ENCODE measurements at regions not wholly inside any gene's neighbourhood (a gene's known extent, or its start where the extent isn't known, plus 50 kb on each side); places are given as distances from the start of the nearest gene placed in this dataset.
A peak's percentile ranks its signal among the peaks of the same experiment; 100 is the strongest.

- TF ChIP-seq FOXM1 (IDR thresholded peaks at IDR 0.05; ENCODE audit: borderline replicate concordance): no peak
- TF ChIP-seq SP1 (IDR thresholded peaks at IDR 0.05): no peak
- no peak for TF ChIP-seq SUZ12 (IDR thresholded peaks at IDR 0.05)
- TF ChIP-seq LEF1 (IDR thresholded peaks at IDR 0.05; ENCODE audit: borderline replicate concordance): no peak
- ChIA-PET CTCF (no interaction called here), POLR2A (no interaction called here)
- no peak for DNase-seq (ENCODE audit: extremely low spot score)
These were observed 72.1 kb upstream of the SPACA1 start for GRCh38 chr6:87975561-87975960.

DNA sequence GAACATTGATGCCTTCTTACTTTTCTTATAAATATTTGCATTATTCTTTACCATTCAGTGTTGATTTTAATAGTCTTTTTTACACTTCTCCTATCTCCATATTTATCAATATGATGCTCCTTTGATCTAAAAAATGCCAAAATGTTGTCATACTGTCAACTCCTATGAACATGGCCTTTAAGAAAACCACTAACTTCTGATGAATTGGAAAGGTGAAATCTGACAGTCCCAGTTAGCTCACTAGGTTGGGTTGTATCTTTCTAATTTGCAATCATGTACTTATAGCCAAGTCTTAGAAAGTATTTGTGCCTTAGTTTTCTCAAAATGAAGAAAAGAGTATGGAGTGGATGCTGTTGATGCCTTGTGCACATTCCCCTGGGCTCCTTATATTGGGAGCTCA lies 75.4 kb upstream of the SPACA1 start:
- no peak for DNase-seq (ENCODE audit: extremely low spot score)
- TF ChIP-seq FOXK2 (IDR thresholded peaks at IDR 0.05) (no peak), ELF4 (IDR thresholded peaks at IDR 0.05) (no peak), BHLHE40 (IDR thresholded peaks at IDR 0.05; ENCODE audit: borderline replicate concordance) (no peak), FOXA1 (IDR thresholded peaks at IDR 0.05) (no peak), NFRKB (IDR thresholded peaks at IDR 0.05) (no peak), ARNT (IDR thresholded peaks at IDR 0.05) (no peak), ZNF384 (IDR thresholded peaks at IDR 0.05) (no peak), FOXM1 (IDR thresholded peaks at IDR 0.05; ENCODE audit: borderline replicate concordance) (no peak)
- TF ChIP-seq, protein P1, sequence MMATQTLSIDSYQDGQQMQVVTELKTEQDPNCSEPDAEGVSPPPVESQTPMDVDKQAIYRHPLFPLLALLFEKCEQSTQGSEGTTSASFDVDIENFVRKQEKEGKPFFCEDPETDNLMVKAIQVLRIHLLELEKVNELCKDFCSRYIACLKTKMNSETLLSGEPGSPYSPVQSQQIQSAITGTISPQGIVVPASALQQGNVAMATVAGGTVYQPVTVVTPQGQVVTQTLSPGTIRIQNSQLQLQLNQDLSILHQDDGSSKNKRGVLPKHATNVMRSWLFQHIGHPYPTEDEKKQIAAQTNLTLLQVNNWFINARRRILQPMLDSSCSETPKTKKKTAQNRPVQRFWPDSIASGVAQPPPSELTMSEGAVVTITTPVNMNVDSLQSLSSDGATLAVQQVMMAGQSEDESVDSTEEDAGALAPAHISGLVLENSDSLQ (IDR thresholded peaks at IDR 0.05): no peak
- ChIA-PET POLR2A (no interaction called here), CTCF (interaction anchor here (0.5 kb wide), 1 partner anchor 137 kb away, joined by 3 read pairs; no protein-coding TSS in a partner anchor)

DNA sequence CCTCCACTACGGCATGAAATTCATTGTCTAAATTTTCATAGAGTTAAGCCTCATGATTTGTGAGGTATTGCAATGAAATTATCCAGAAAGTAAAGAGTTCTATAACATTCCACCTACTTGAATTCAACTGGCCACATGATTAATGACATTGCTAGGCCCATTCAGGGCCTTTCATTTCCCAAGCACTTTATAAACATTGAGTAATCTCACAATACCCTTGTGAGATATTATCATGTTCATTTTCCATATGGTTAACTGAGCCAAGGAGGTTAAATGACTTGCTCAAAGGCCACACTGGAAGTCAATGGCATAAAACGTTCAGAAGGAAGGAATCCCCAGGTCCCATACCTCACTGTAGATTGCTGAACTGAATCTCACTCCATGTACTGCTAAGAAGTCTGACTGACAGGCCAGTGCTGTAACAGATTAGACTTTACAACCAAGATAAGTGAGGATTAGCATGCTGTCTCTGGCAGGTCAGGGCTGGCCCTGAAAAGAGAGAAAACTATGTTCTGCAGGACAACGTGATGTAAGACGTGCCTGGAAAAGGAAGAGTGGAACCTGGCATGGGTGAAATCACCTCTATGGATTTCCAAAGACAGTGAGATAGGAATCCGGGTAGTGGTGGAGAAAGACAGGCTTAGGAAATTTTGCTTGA lies 75.9 kb upstream of the SPACA1 start:
- no peak for TF ChIP-seq NFRKB (IDR thresholded peaks at IDR 0.05)
- TF ChIP-seq, protein P1 (IDR thresholded peaks at IDR 0.05): peak; percentile 76
- POLR2A ChIA-PET: interaction anchor here (1.4 kb wide), 1 partner anchor 27 kb away, joined by 4 read pairs; no protein-coding TSS in a partner anchor
- DNase-seq (ENCODE audit: extremely low spot score): no peak
- CTCF ChIA-PET: no interaction called here

- peak; percentile 16 for DNase-seq (ENCODE audit: extremely low spot score)
- TF ChIP-seq NFRKB (IDR thresholded peaks at IDR 0.05): no peak
- no peak for TF ChIP-seq L3MBTL2 (conservative IDR thresholded peaks at IDR 0.05)
- no peak for TF ChIP-seq FOXM1 (IDR thresholded peaks at IDR 0.05; ENCODE audit: borderline replicate concordance)
- no peak for TF ChIP-seq TARDBP (IDR thresholded peaks at IDR 0.05)
- TF ChIP-seq SUZ12 (IDR thresholded peaks at IDR 0.05): no peak
- no peak for TF ChIP-seq ELF4 (IDR thresholded peaks at IDR 0.05)
- no peak for TF ChIP-seq LEF1 (IDR thresholded peaks at IDR 0.05; ENCODE audit: borderline replicate concordance)
- ChIA-PET CTCF (no interaction called here), POLR2A (no interaction called here)
These were observed 79.0 kb upstream of the SPACA1 start for GRCh38 chr6:87968435-87969278.

DNA sequence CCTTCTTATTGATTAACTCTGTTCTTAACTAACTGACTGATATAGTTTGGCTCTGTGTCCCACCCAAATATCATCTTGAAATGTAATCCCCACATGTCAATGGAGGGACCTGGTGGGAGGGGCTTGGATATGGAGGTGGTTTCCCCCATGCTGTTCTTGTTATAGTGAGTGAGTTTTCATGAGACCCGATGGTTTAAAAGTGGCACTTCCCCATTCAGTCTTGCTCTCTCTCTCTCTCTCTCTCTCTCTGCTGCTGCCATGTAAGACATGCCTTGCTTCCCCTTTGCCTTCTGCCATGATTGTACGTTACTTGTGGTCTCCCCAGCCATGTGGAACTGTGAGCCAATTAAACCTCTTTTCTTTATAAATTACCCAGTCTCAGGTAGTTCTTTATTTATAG lies 81.8 kb upstream of the SPACA1 start:
- ChIA-PET CTCF (interaction anchor here (0.6 kb wide), 1 partner anchor 21 kb away, joined by 3 read pairs; no protein-coding TSS in a partner anchor), POLR2A (no interaction called here)
- no peak for DNase-seq (ENCODE audit: extremely low spot score)
- no peak for TF ChIP-seq LEF1 (IDR thresholded peaks at IDR 0.05; ENCODE audit: borderline replicate concordance)
- no peak for TF ChIP-seq NFRKB (IDR thresholded peaks at IDR 0.05)
- TF ChIP-seq FOXK2 (IDR thresholded peaks at IDR 0.05): no peak
- TF ChIP-seq BHLHE40 (IDR thresholded peaks at IDR 0.05; ENCODE audit: borderline replicate concordance): no peak
- no peak for TF ChIP-seq HDGF (IDR thresholded peaks at IDR 0.05; ENCODE audit: borderline replicate concordance)

DNA sequence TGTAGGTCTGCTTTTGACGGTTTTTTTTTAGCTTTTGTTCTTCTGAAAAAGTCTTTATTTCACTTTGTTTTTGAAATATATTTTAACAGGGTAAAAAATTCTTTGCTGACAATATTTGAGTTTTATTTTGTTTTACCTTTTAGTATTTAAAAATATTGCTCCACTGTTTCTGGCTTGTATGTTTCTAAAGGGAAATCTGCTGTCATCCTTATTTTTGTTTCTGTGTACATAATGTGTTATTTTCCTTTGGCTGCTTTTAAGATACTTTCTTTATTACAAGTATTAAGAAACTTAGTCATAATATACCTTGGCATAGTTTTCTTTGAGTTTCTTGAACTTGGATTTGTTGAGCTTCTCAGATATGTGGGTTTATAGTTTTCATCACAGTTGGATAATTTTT lies 88.6 kb upstream of the SPACA1 start:
- CTCF ChIA-PET: no interaction called here
- POLR2A ChIA-PET: no interaction called here
- DNase-seq (ENCODE audit: extremely low spot score): no peak
- no peak for TF ChIP-seq ELF4 (IDR thresholded peaks at IDR 0.05)
- no peak for TF ChIP-seq BHLHE40 (IDR thresholded peaks at IDR 0.05; ENCODE audit: borderline replicate concordance)
- no peak for TF ChIP-seq L3MBTL2 (conservative IDR thresholded peaks at IDR 0.05)
- no peak for TF ChIP-seq SP1 (IDR thresholded peaks at IDR 0.05)
- no peak for TF ChIP-seq NFRKB (IDR thresholded peaks at IDR 0.05)
- no peak for TF ChIP-seq ZNF384 (IDR thresholded peaks at IDR 0.05)
- TF ChIP-seq, protein P1 (IDR thresholded peaks at IDR 0.05): no peak
- no peak for TF ChIP-seq ARNT (IDR thresholded peaks at IDR 0.05)
- TF ChIP-seq FOXK2 (IDR thresholded peaks at IDR 0.05): no peak
- TF ChIP-seq FOXM1 (IDR thresholded peaks at IDR 0.05; ENCODE audit: borderline replicate concordance): no peak
- no peak for TF ChIP-seq FOXA1 (IDR thresholded peaks at IDR 0.05)
- TF ChIP-seq SUZ12 (IDR thresholded peaks at IDR 0.05): no peak
- no peak for TF ChIP-seq TARDBP (IDR thresholded peaks at IDR 0.05)
- no peak for TF ChIP-seq HDGF (IDR thresholded peaks at IDR 0.05; ENCODE audit: borderline replicate concordance)
- TF ChIP-seq CTBP1 (IDR thresholded peaks at IDR 0.05; ENCODE audit: borderline replicate concordance): no peak
- TF ChIP-seq LEF1 (IDR thresholded peaks at IDR 0.05; ENCODE audit: borderline replicate concordance): no peak

Data from HEK293T (cell line).